ENCODE measurements at regions not wholly inside any gene's neighbourhood (a gene's known extent, or its start where the extent isn't known, plus 50 kb on each side); places are given as distances from the start of the nearest gene placed in this dataset.

GRCh38 chr6:93751969-93752368 lies 332.6 kb upstream of the EPHA7 start:
- no peaks in the 10 kb centered on the region for H3F3A ChIP-seq (ENCODE audit: insufficient read depth, low read length)
- no peak for DNase-seq
- H3K79me2 ChIP-seq (ENCODE audit: low read length), result no peaks in the 10 kb centered on the region
- H3K27me3 ChIP-seq (replicated peaks; ENCODE audit: insufficient read depth, low read length), result no peaks in the 10 kb centered on the region
- TF ChIP-seq EZH2phosphoT487 (IDR thresholded peaks at IDR 0.05; ENCODE audit: low read length) (no peak), CTCF (IDR thresholded peaks at IDR 0.05; ENCODE audit: low read length) (no peak), EZH2 (optimal IDR thresholded peaks at IDR 0.05; ENCODE audit: low read depth, low read length) (no peak)
- no peaks in the 10 kb centered on the region for H3K9me3 ChIP-seq (replicated peaks; ENCODE audit: insufficient read depth, low read length)
- no peak overlapping the region for H2AFZ ChIP-seq (ENCODE audit: low read length)
- H3K27ac ChIP-seq (ENCODE audit: low read length), result no peak overlapping the region
- H3K36me3 ChIP-seq (replicated peaks; ENCODE audit: insufficient read depth, low read length), result no peaks in the 10 kb centered on the region
- no peaks in the 10 kb centered on the region for H4K20me1 ChIP-seq (ENCODE audit: insufficient read depth, low read length)
- no peak overlapping the region for H3K4me2 ChIP-seq (ENCODE audit: low read depth, low read length)
- no peak overlapping the region for H3K9ac ChIP-seq (ENCODE audit: low read length)
- no peaks in the 10 kb centered on the region for H3K4me1 ChIP-seq (ENCODE audit: low read length)
- H3K9me2 ChIP-seq (replicated peaks; ENCODE audit: insufficient read depth, low read length), result no peaks in the 10 kb centered on the region
- H3K4me3 ChIP-seq (ENCODE audit: low read length), result no peak overlapping the region

GRCh38 chr6:93749930-93750329 lies 330.6 kb upstream of the EPHA7 start:
- no peaks in the 10 kb centered on the region for H3K4me1 ChIP-seq (ENCODE audit: low read length)
- no peaks in the 10 kb centered on the region for H3K27me3 ChIP-seq (replicated peaks; ENCODE audit: insufficient read depth, low read length)
- no peaks in the 10 kb centered on the region for H3F3A ChIP-seq (ENCODE audit: insufficient read depth, low read length)
- H3K9me3 ChIP-seq (replicated peaks; ENCODE audit: insufficient read depth, low read length), result no peaks in the 10 kb centered on the region
- no peak overlapping the region for H2AFZ ChIP-seq (ENCODE audit: low read length)
- H3K79me2 ChIP-seq (ENCODE audit: low read length), result no peaks in the 10 kb centered on the region
- TF ChIP-seq EZH2phosphoT487 (IDR thresholded peaks at IDR 0.05; ENCODE audit: low read length) (no peak), EZH2 (optimal IDR thresholded peaks at IDR 0.05; ENCODE audit: low read depth, low read length) (no peak), CTCF (IDR thresholded peaks at IDR 0.05; ENCODE audit: low read length) (no peak)
- H3K4me3 ChIP-seq (ENCODE audit: low read length), result no peak overlapping the region
- H3K4me2 ChIP-seq (ENCODE audit: low read depth, low read length), result no peak overlapping the region
- H3K9me2 ChIP-seq (replicated peaks; ENCODE audit: insufficient read depth, low read length), result no peaks in the 10 kb centered on the region
- H3K27ac ChIP-seq (ENCODE audit: low read length), result no peak overlapping the region
- H4K20me1 ChIP-seq (ENCODE audit: insufficient read depth, low read length), result no peaks in the 10 kb centered on the region
- DNase-seq, result no peak
- no peaks in the 10 kb centered on the region for H3K36me3 ChIP-seq (replicated peaks; ENCODE audit: insufficient read depth, low read length)
- H3K9ac ChIP-seq (ENCODE audit: low read length), result no peak overlapping the region

DNA sequence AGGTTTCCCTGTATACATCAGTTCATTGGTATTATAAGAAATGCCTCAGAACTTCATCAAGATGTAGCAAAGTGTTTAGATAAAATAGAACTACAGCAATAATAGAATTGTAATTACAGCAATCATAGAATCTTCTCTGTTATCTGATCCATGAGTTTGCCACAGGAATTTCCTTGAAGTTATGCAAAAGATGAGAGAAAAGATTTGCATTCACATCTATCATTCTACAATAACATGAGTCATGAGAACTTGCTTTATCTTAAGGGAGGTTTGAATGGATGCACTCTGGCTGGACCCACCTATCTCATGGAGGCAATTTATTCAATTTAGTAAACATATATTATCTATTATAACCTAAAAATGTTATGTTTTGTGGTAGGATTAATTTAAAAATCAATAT lies 329.8 kb upstream of the EPHA7 start:
- Histone ChIP-seq H3K4me2 (ENCODE audit: low read depth, low read length) (no peak overlapping the region), H4K20me1 (ENCODE audit: insufficient read depth, low read length) (no peaks in the 10 kb centered on the region), H2AFZ (ENCODE audit: low read length) (no peak overlapping the region), H3K27me3 (replicated peaks; ENCODE audit: insufficient read depth, low read length) (no peaks in the 10 kb centered on the region), H3K9me2 (replicated peaks; ENCODE audit: insufficient read depth, low read length) (no peaks in the 10 kb centered on the region), H3K9me3 (replicated peaks; ENCODE audit: insufficient read depth, low read length) (no peaks in the 10 kb centered on the region), H3K36me3 (replicated peaks; ENCODE audit: insufficient read depth, low read length) (no peaks in the 10 kb centered on the region), H3K4me1 (ENCODE audit: low read length) (no peaks in the 10 kb centered on the region), H3F3A (ENCODE audit: insufficient read depth, low read length) (no peaks in the 10 kb centered on the region), H3K9ac (ENCODE audit: low read length) (no peak overlapping the region), H3K79me2 (ENCODE audit: low read length) (no peaks in the 10 kb centered on the region), H3K27ac (ENCODE audit: low read length) (no peak overlapping the region), H3K4me3 (ENCODE audit: low read length) (no peak overlapping the region)
- no peak for DNase-seq
- TF ChIP-seq CTCF (IDR thresholded peaks at IDR 0.05; ENCODE audit: low read length) (no peak), EZH2phosphoT487 (IDR thresholded peaks at IDR 0.05; ENCODE audit: low read length) (no peak), EZH2 (optimal IDR thresholded peaks at IDR 0.05; ENCODE audit: low read depth, low read length) (no peak)

All from MM.1S (cell line).